ES-I3 (cell line): ENCODE measurements at regions not wholly inside any gene's neighbourhood (a gene's known extent, or its start where the extent isn't known, plus 50 kb on each side); places are given as distances from the start of the nearest gene placed in this dataset.
A peak's percentile ranks its signal among the peaks of the same experiment; 100 is the strongest.
"Not testable (repeated sequence)": the region's sequence is repeated elsewhere in the genome, so short reads cannot be mapped to it uniquely, and the experiment has no call there.

Source experiments
- H3K36me3 ChIP-seq: 2 replicates; pipeline ENCODE4 v1.6.1; 2013; ENCODE audit warnings: mild to moderate bottlenecking, low read length, control low read depth, moderate library complexity; ENCODE audit not compliant: insufficient read depth
- H3K4me1 ChIP-seq: 2 replicates; pipeline ENCODE4 v1.6.1; 2013; ENCODE audit warnings: mild to moderate bottlenecking, control low read depth, low read length; ENCODE audit not compliant: insufficient read depth
- H3K9ac ChIP-seq: 2 replicates; pipeline ENCODE4 v1.6.1; 2013; ENCODE audit warnings: low read depth, mild to moderate bottlenecking, low read length, moderate library complexity
- H3K9me3 ChIP-seq: 2 replicates; pipeline ENCODE4 v1.6.1; 2013; ENCODE audit warnings: mild to moderate bottlenecking, low read length, moderate library complexity; ENCODE audit not compliant: control insufficient read depth, insufficient read depth

- peak overlapping the region; percentile 57; the same call in 1 of the 2 replicates for H3K9ac ChIP-seq
Measured at GRCh38 chr20:29753426-29753746, 1504.1 kb upstream of the DEFB115 start.

GRCh38 chr20:29753879-29754278, 1503.6 kb upstream of the DEFB115 start:
- not testable (repeated sequence) for H3K36me3 ChIP-seq, H3K9me3 ChIP-seq, H3K9ac ChIP-seq, H3K4me1 ChIP-seq

More at GRCh38 chr20:29753426-29753746, 1504.1 kb upstream of the DEFB115 start:
- H3K4me1 ChIP-seq, H3K36me3 ChIP-seq, H3K9me3 ChIP-seq: not testable (repeated sequence)

DNA sequence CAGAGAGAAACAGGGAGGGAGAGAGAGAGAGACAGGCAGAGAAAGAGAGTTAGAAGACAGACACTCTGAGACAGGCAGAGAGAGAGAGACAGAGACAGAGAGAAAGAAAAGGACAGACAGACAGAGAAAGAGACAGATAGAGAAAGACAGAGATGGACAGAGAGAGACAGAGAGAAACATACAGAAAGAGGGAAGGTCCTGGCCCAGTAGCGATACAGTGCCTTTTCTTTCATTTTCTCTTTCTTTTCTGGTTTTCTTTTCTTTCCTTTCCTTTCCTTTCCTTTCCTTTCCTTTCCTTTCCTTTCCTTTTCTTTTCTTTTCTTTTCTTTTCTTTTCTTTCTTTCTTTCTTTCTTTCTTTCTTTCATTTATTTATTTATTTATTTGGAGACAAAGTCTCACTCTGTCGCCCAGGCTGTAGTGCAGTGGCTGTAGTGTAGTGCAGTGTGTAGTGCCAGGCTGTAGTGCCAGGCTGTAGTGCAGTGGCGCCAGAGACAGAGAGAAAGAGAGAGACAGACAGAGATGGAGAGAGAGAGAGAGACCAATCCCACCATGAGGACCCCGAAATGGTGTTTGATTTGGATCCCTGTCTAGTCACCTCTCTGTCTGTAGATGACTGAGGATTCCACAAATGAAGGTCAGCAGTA, 1501.5 kb upstream of the DEFB115 start:
- not testable (repeated sequence) for H3K36me3 ChIP-seq, H3K4me1 ChIP-seq, H3K9ac ChIP-seq, H3K9me3 ChIP-seq

DNA sequence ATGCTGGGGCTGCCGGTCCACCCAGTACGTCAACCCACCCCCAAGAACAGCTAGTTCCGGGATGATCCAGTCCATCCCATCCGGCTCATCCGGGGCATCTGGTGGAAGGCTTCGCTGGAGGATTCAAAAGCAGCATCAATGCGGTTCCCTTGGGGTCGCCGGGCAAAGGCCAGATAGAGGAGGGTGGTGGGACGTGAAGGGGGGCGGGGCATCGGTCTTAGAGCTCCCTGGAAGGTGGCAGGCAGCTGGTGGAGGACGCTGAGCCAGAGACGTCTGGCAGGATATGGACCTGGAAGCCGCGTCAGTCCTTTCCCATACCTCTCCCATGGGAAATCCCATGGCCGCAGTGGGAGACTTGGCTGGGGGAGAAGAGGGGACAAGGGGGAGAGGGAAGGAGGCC, 1500.8 kb upstream of the DEFB115 start:
- Histone ChIP-seq H3K9ac (no peak overlapping the region), H3K4me1 (no peaks in the 10 kb centered on the region), H3K36me3 (no peaks in the 10 kb centered on the region), H3K9me3 (no peaks in the 10 kb centered on the region)

DNA sequence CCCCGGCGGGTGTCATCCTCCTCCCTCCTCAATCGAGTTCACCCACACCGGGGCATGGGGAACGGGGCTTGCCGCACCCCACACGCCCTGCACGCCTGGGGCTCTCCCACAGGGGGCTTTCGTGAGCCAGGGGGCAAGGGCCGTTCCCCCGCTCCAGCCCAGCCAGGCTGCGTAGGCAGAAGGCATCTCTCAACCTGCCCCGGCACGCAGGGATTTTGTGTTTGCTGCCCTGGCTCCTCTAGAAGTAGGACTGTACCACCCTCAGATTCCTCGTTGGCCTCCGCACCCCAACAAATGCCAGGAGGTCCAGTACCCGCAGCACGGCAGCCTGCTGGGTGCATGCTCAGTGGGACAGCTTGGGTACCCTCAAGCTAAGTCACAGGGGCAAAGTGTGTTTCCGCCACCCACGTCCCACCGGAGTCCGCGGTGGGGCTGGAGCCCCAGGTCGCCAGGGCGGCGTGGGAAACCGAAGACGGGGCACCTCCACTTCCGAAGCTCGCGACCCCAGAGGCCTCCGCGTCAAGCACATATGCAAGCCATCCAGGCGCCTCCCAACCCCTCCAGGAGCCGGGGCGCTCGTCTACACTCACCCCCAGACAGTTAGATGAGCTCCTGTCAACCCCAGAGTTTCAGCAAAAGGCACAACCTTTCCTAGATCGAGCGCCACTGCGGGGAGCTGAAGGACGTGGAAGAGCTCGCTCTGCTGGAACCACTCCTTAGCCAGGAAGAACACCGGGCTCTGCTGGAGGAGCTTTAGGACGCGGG, 1495.7 kb upstream of the DEFB115 start:
- not testable (repeated sequence) for H3K9me3 ChIP-seq, H3K9ac ChIP-seq, H3K36me3 ChIP-seq, H3K4me1 ChIP-seq

- no peaks in the 10 kb centered on the region for H3K9me3 ChIP-seq
Measured at GRCh38 chr20:29762620-29763019, 1494.8 kb upstream of the DEFB115 start.

DNA sequence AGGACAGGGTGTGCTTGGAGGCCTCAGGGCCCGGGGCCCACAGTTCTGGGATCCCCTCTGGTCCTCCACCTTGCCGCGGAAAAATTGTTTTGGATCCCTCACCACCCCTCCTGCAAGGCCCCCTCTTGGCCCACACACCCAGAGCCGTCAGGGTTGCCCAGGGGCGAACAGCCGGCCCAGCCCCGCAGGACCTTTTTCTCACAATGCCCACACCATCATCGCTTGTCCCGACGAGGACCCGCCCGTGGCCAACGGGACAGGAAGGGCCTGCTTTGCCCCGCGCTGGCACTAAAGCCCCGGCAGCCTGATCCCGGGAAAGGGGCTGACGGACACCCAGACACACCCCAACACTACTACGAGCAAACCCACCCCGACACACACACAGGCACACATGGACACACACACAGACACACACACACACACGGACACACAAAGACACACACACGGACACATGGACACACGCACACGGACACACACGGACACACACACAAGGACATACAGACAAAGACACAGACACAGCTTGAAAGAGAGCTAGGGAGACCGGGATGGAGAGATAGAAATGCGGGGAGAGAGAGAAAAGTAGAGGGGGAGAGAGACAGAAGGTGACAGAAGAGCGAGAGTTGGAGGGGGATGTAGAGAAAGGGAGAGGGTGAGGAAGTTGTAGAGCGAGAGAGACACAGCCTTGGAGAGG, 1493.5 kb upstream of the DEFB115 start:
- no peaks in the 10 kb centered on the region for H3K9me3 ChIP-seq
- H3K36me3 ChIP-seq, result no peaks in the 10 kb centered on the region
- H3K4me1 ChIP-seq, result no peaks in the 10 kb centered on the region
- no peak overlapping the region for H3K9ac ChIP-seq

More at GRCh38 chr20:29762620-29763019, 1494.8 kb upstream of the DEFB115 start:
- Histone ChIP-seq H3K9ac (no peak overlapping the region), H3K4me1 (no peaks in the 10 kb centered on the region), H3K36me3 (no peaks in the 10 kb centered on the region)

DNA sequence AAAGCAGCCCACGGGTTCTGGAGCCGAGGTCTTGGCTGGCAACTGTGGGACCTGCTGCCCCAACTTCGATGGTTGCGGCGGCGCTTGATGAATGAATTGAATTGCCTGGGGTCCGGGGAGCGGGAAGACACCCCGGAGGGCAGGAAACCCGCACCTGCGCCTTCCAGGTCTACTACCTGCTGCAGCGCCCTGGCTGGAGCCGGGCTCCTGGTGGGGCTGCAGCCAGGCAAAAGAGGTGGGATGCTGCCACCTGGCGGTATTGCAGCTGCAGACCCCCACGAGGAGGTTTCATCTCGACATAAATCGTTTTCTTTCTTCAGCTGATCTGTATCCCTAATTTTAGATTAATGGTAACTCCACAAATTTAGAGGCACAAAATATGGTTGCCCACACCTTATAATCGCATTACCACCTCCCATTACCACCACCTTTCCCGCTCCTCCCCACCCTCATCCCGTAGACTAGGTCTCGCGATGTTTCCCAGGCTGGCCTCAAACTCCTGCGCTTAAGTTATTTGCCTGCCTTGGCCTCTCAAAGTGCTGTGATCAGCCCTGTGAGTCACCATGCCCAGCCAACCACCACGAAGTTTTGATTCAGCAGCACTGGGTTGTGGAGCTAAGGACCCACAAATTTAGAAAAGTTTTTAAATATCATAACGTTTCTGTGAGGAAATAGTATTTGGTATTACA, 1492.4 kb upstream of the DEFB115 start:
- not testable (repeated sequence) for H3K9me3 ChIP-seq

GRCh38 chr20:29778033-29778432, 1479.4 kb upstream of the DEFB115 start:
- H3K9me3 ChIP-seq, H3K36me3 ChIP-seq, H3K4me1 ChIP-seq, H3K9ac ChIP-seq: not testable (repeated sequence)

More for the DNA sequence above, 1492.4 kb upstream of the DEFB115 start:
- not testable (repeated sequence) for H3K36me3 ChIP-seq, H3K4me1 ChIP-seq
- peak overlapping the region; percentile 38; the same call in 1 of the 2 replicates for H3K9ac ChIP-seq

GRCh38 chr20:29781217-29781616, 1476.2 kb upstream of the DEFB115 start:
- not testable (repeated sequence) for H3K36me3 ChIP-seq, H3K9ac ChIP-seq, H3K9me3 ChIP-seq, H3K4me1 ChIP-seq

GRCh38 chr20:29781891-29782290, 1475.6 kb upstream of the DEFB115 start:
- H3K36me3 ChIP-seq, H3K9ac ChIP-seq, H3K9me3 ChIP-seq, H3K4me1 ChIP-seq: not testable (repeated sequence)

GRCh38 chr20:29787456-29787855, 1470.0 kb upstream of the DEFB115 start:
- not testable (repeated sequence) for H3K36me3 ChIP-seq, H3K9ac ChIP-seq, H3K9me3 ChIP-seq, H3K4me1 ChIP-seq

GRCh38 chr20:29790510-29790909, 1467.0 kb upstream of the DEFB115 start:
- H3K9ac ChIP-seq, result no peak overlapping the region
- H3K4me1 ChIP-seq, result no peaks in the 10 kb centered on the region
- H3K9me3 ChIP-seq, result no peaks in the 10 kb centered on the region
- H3K36me3 ChIP-seq, result no peaks in the 10 kb centered on the region

DNA sequence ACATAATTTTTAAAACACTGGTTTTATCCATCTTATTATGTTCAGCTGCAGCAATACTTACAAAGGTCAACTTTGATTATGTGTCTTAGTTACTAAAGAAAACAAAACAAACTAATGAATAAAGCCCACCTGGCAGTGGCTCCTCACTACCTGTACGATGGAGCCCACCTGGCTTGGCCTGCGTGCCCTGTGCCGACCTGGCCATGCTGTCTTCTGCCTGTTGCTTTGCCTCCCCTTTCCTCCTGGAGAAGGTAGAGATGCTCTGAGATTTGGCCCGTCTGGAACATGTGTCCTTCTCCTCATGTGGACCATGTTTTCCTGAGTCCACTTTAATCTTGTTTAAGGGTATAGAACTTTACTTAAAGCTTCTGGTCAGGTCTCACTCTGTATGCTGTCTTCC, 1426.0 kb upstream of the DEFB115 start:
- not testable (repeated sequence) for H3K36me3 ChIP-seq, H3K9me3 ChIP-seq, H3K9ac ChIP-seq, H3K4me1 ChIP-seq

- H3K9me3 ChIP-seq, H3K4me1 ChIP-seq, H3K36me3 ChIP-seq, H3K9ac ChIP-seq: not testable (repeated sequence)
Measured at GRCh38 chr20:29868014-29868413, 1389.5 kb upstream of the DEFB115 start.
